ENCODE measurements at regions not wholly inside any gene's neighbourhood (a gene's known extent, or its start where the extent isn't known, plus 50 kb on each side); places are given as distances from the start of the nearest gene placed in this dataset.

GRCh38 chr9:106284296-106284695 lies 578.7 kb upstream of the ZNF462 start:
- no peak for DNase-seq (ENCODE audit: low read depth in 2 of 2)
- TF ChIP-seq CTCF (IDR thresholded peaks at IDR 0.05; ENCODE audit: low read depth, low read length): no peak
- no peak overlapping the region for H3K4me3 ChIP-seq (replicated peaks in 1 of 2; ENCODE audit: low read depth in 2 of 2, low read length in 2 of 2)

- TF ChIP-seq CTCF (IDR thresholded peaks at IDR 0.05; ENCODE audit: low read depth, low read length): no peak
- no peak for DNase-seq (ENCODE audit: low read depth in 2 of 2)
- no peak overlapping the region for H3K4me3 ChIP-seq (replicated peaks in 1 of 2; ENCODE audit: low read depth in 2 of 2, low read length in 2 of 2)
These were observed 576.7 kb upstream of the ZNF462 start for GRCh38 chr9:106286249-106286648.

- TF ChIP-seq CTCF (IDR thresholded peaks at IDR 0.05; ENCODE audit: low read depth, low read length): no peak
- DNase-seq (ENCODE audit: low read depth in 2 of 2): no peak
- H3K4me3 ChIP-seq (replicated peaks in 1 of 2; ENCODE audit: low read depth in 2 of 2, low read length in 2 of 2): no peak overlapping the region
These were observed 575.8 kb upstream of the ZNF462 start for GRCh38 chr9:106287091-106287631.

GRCh38 chr9:106287731-106288130 lies 575.2 kb upstream of the ZNF462 start:
- no peak for TF ChIP-seq CTCF (IDR thresholded peaks at IDR 0.05; ENCODE audit: low read depth, low read length)
- no peak for DNase-seq (ENCODE audit: low read depth in 2 of 2)
- no peak overlapping the region for H3K4me3 ChIP-seq (replicated peaks in 1 of 2; ENCODE audit: low read depth in 2 of 2, low read length in 2 of 2)

GRCh38 chr9:106288689-106289088 lies 574.3 kb upstream of the ZNF462 start:
- no peak for DNase-seq (ENCODE audit: low read depth in 2 of 2)
- no peak for TF ChIP-seq CTCF (IDR thresholded peaks at IDR 0.05; ENCODE audit: low read depth, low read length)
- no peak overlapping the region for H3K4me3 ChIP-seq (replicated peaks in 1 of 2; ENCODE audit: low read depth in 2 of 2, low read length in 2 of 2)

GRCh38 chr9:106291786-106292185 lies 571.2 kb upstream of the ZNF462 start:
- DNase-seq (ENCODE audit: low read depth in 2 of 2): no peak
- H3K4me3 ChIP-seq (replicated peaks in 1 of 2; ENCODE audit: low read depth in 2 of 2, low read length in 2 of 2): no peak overlapping the region
- TF ChIP-seq CTCF (IDR thresholded peaks at IDR 0.05; ENCODE audit: low read depth, low read length): no peak

- TF ChIP-seq CTCF (IDR thresholded peaks at IDR 0.05; ENCODE audit: low read depth, low read length): no peak
- no peak for DNase-seq (ENCODE audit: low read depth in 2 of 2)
- no peak overlapping the region for H3K4me3 ChIP-seq (replicated peaks in 1 of 2; ENCODE audit: low read depth in 2 of 2, low read length in 2 of 2)
These were observed 566.5 kb upstream of the ZNF462 start for GRCh38 chr9:106296426-106296825.

All from cardiac fibroblast (primary cell).